Activated CD8-positive, alpha-beta memory T cell treated with anti-CD3 and anti-CD28 coated beads for 1 hour (primary cell): ENCODE measurements at regions not wholly inside any gene's neighbourhood (a gene's known extent, or its start where the extent isn't known, plus 50 kb on each side); places are given as distances from the start of the nearest gene placed in this dataset.
"Not testable (repeated sequence)": the region's sequence is repeated elsewhere in the genome, so short reads cannot be mapped to it uniquely, and the experiment has no call there.

ENCODE experiments used
- DNase-seq, 2 donors: peaks; one replicate each; pipeline ENCODE4 v3.0.0-alpha.2; 2020; ENCODE audit warnings: low read depth in 1 of 2; ENCODE audit errors: extremely low read depth in 1 of 2

GRCh38 chr18:71301596-71301995 is 1012.8 kb downstream of the SOCS6 start:
- no peak for DNase-seq

- not testable (repeated sequence) for DNase-seq
Measured at GRCh38 chr18:71294201-71294600, 1005.4 kb downstream of the SOCS6 start.

- DNase-seq: no peak
Measured at GRCh38 chr18:71293322-71293721, 1004.5 kb downstream of the SOCS6 start.

GRCh38 chr18:71287268-71287667 is 998.4 kb downstream of the SOCS6 start:
- DNase-seq: no peak

GRCh38 chr18:71252351-71252865 is 963.6 kb downstream of the SOCS6 start:
- no peak for DNase-seq

GRCh38 chr18:71250191-71250590 is 961.3 kb downstream of the SOCS6 start:
- no peak for DNase-seq

- no peak for DNase-seq
Measured at GRCh38 chr18:71249791-71250190, 960.9 kb downstream of the SOCS6 start.

GRCh38 chr18:71242981-71243380 is 954.1 kb downstream of the SOCS6 start:
- no peak for DNase-seq

GRCh38 chr18:71238974-71239624 is 950.3 kb downstream of the SOCS6 start:
- no peak for DNase-seq

GRCh38 chr18:71237641-71238040 is 948.8 kb downstream of the SOCS6 start:
- DNase-seq: no peak

- no peak for DNase-seq
Measured at GRCh38 chr18:71233177-71233576, 944.3 kb downstream of the SOCS6 start.

- no peak for DNase-seq
Measured at GRCh38 chr18:71223486-71223885, 934.6 kb downstream of the SOCS6 start.

GRCh38 chr18:71221405-71221804 is 932.6 kb downstream of the SOCS6 start:
- DNase-seq: no peak

GRCh38 chr18:71212739-71213138 is 923.9 kb downstream of the SOCS6 start:
- not testable (repeated sequence) for DNase-seq

GRCh38 chr18:71212222-71212621 is 923.4 kb downstream of the SOCS6 start:
- DNase-seq: no peak

- no peak for DNase-seq
Measured at GRCh38 chr18:71209944-71210343, 921.1 kb downstream of the SOCS6 start.

GRCh38 chr18:71194438-71194837 is 905.6 kb downstream of the SOCS6 start:
- DNase-seq: no peak

- no peak for DNase-seq
Measured at GRCh38 chr18:71189581-71189980, 900.7 kb downstream of the SOCS6 start.

GRCh38 chr18:71168557-71169145 is 879.8 kb downstream of the SOCS6 start:
- no peak for DNase-seq

- DNase-seq: no peak
Measured at GRCh38 chr18:71136487-71136886, 847.6 kb downstream of the SOCS6 start.

- no peak for DNase-seq
Measured at GRCh38 chr18:71134122-71134521, 845.3 kb downstream of the SOCS6 start.

- no peak for DNase-seq
Measured at GRCh38 chr18:71131918-71132317, 843.1 kb downstream of the SOCS6 start.

GRCh38 chr18:71130351-71130750 is 841.5 kb downstream of the SOCS6 start:
- no peak for DNase-seq
